GM10248 (cell line): ENCODE measurements at regions not wholly inside any gene's neighbourhood (a gene's known extent, or its start where the extent isn't known, plus 50 kb on each side); places are given as distances from the start of the nearest gene placed in this dataset.

Experiments used
- CTCF ChIA-PET: fragments of 300-600 bp; sonication (Branson Sonifier 250); formaldehyde crosslinking; extraction: SDS; loops from one replicate; lab custom pipeline; 2021; ENCODE audit warnings: antibody characterized with exemption; lab: Yijun Ruan, JAX
- POLR2A ChIA-PET: fragments of 350-650 bp; sonication (Branson Sonifier 250); formaldehyde crosslinking; extraction: SDS; loops from one replicate; lab custom pipeline; 2020; ENCODE audit warnings: antibody characterized with exemption; lab: Yijun Ruan, JAX
- DNase-seq: peaks from one replicate; pipeline ENCODE4 v3.0.0; 2012; ENCODE audit errors: extremely low spot score
- CTCF ChIP-seq: IDR thresholded peaks from 2 replicates; pipeline ENCODE4 v1.5.1; 2012; ENCODE audit warnings: mild to moderate bottlenecking, low read depth; ENCODE audit errors: extremely low read depth, missing control alignments, control extremely low read depth

DNA sequence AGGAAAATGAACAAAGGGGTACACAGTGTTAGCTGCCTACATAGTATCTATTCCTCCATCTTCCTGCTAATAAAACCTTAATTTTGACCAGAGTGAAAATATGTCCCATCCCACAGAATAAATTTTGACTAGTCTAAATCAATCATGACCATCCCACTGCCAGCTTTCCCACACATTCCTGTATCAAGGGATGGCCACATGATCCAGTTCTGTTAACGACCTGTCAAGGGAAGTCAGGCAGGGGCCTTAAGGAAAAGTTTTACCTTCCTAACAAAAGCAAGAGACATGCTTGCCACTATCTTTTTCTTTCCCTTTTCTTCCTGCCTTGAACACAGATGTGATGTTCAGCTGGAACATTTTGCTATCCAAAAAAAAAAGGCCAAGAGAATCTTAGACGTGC lies 185.0 kb upstream of the CHAC2 start:
- DNase-seq: no peak
- ChIA-PET CTCF (interaction anchor here (0.6 kb wide), 1 partner anchor 80 kb away, joined by 3 read pairs; no protein-coding TSS in a partner anchor), POLR2A (no interaction called here)
- TF ChIP-seq CTCF: no peak

- TF ChIP-seq CTCF: no peak
- ChIA-PET CTCF (interaction anchor here (1.6 kb wide), 1 partner anchor 18 kb away, joined by 6 read pairs; no protein-coding TSS in a partner anchor), POLR2A (no interaction called here)
- DNase-seq: no peak
Observed at GRCh38 chr2:53576166-53576565, 191.4 kb upstream of the CHAC2 start.

DNA sequence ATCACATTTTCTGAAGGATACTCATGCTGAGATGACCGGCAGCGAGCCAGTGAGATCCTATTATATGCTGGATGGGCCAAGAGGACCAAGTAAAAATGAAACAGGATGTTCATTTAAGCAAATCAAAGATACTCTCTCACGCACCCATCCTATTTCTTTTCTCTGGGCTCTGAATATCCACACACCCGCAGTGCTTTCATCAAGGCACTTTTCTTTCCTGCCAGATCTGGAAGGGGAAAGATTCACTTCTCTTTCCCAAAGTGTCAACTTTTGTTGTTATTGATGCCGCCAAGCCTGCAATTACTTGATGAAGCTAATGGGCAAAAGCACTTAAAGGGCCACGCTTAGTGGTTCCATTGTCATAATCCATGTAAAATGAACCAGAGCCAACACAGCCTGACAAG lies 191.9 kb upstream of the CHAC2 start:
- POLR2A ChIA-PET: no interaction called here
- DNase-seq: no peak
- no peak for TF ChIP-seq CTCF
- CTCF ChIA-PET: no interaction called here

GRCh38 chr2:53572696-53573095 lies 194.9 kb upstream of the CHAC2 start:
- TF ChIP-seq CTCF: no peak
- ChIA-PET CTCF (interaction anchor here (0.9 kb wide), 1 partner anchor 12 kb away, joined by 3 read pairs; no protein-coding TSS in a partner anchor), POLR2A (no interaction called here)
- DNase-seq: no peak

DNA sequence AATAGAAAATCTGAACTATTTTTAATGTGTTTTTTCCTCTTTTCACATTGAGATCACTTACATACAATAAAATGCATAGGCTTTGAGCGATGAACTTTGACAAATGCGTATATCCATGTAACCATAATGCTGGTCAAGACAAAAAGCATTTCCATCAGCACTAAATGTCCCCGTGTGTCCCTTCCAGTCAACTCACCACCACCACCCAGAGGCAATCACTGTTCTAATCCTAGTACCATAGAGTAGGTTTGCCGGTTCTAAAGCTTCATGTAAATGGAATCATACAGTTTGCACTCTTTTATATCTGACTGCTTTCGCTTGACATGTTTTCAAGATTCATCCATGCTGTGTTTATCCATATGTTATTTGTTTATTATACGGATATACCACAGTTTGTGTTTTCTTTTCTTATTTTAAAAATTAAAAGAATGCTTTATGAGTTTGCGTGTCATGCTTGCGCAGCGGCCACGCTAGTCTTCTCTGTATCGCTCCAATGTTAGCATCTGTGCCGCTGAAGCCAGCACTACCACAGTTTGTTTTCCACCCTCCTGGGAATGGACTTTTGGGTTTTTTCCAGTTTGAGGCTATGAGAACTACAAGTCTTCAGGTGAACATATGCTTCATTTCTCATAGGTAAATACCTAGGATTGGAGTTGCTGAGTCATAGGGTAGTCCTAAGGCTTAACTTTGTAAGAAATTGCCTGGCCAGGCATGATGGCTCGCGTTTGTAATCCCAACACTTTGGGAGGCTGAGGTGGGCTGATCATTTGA lies 197.5 kb upstream of the CHAC2 start:
- TF ChIP-seq CTCF: no peak
- ChIA-PET CTCF (no interaction called here), POLR2A (no interaction called here)
- DNase-seq: no peak

DNA sequence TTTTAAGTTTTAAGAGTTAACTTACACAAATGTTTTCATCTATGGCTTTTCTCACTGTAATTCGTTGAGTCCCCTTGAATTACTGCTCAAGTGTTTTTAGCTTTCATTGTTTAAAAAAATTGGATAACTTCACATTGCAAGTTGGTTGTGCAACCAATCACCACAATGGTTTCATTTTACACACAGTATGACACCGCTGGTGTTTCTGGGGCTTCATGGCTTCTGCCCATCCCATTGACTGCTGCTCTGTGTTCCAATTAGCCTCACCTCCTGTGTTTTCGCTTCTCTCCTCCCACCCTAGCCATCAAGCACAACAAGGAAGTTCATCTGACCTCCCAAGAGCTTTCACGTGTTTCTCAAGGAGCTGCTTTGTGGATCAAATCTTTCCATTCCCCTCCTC lies 199.1 kb upstream of the CHAC2 start:
- POLR2A ChIA-PET: no interaction called here
- CTCF ChIA-PET: interaction anchor here (0.8 kb wide), 1 partner anchor 41 kb away, joined by 3 read pairs; no protein-coding TSS in a partner anchor
- DNase-seq: no peak
- TF ChIP-seq CTCF: no peak

- TF ChIP-seq CTCF: no peak
- ChIA-PET CTCF (interaction anchor here (1.3 kb wide), 1 partner anchor 30 kb away, joined by 3 read pairs; no protein-coding TSS in a partner anchor), POLR2A (no interaction called here)
- DNase-seq: no peak
Observed at GRCh38 chr2:53567073-53567472, 200.5 kb upstream of the CHAC2 start.
